ENCODE measurements at regions not wholly inside any gene's neighbourhood (a gene's known extent, or its start where the extent isn't known, plus 50 kb on each side); places are given as distances from the start of the nearest gene placed in this dataset.
"Not testable (repeated sequence)": the region's sequence is repeated elsewhere in the genome, so short reads cannot be mapped to it uniquely, and the experiment has no call there.

DNA sequence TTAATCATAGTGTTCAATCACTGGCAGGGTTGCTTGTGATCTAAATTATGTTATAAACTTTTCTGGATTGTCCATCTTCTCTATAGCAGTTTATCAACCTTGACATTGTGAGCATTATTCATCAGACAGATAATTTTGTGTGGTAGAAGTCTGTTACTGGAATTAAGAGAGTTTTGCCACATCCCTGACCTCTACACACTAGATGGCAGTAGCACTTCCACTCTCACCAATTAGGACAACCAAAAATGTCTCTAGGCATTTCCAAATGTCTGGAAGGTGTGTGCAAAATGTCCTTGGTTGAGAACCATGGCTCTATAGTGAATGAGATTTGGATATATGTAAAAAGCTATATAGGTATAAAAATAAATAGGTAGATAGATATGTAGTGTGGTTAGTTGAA lies 324.1 kb upstream of the FAM47C start:
- no peak for FAIRE-seq

DNA sequence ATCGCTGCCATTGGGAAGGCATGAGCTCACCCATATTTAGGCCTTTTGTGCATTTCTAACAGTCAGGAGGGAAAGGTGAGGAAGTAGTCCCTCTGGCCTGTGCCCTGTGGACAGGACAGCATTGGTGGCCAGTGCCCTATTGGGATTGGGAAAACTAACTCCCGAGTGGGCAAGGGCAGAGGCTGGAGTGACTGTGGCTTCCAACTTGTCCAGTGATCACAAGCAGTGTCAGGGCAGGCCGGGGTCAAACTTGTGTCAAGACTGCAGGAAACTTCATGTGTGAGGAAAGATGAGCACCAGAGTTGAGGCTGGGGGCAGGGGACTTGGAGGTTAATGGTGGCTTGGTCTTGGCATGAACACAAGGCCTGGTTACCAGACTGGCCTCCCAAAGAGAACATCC lies 286.2 kb upstream of the FAM47C start:
- FAIRE-seq: no peak

DNA sequence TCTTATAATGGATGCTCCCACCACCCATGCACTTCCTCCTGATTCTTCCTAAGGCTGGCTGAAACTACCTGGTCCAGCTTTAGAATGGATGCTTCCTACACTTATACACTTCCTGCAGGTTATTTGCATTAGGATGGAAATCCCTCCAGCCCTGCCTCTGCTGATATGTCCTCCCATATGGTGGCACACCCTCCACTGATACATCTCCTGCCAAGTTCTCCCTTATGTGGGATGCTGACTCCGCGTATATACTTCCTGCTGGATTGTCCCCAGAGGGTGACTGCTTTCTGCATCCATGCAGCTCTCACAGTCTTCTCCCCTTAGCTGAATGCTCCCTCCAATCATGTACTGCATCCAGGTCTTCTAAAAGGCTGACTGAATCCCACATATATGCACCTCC lies 254.6 kb upstream of the FAM47C start:
- FAIRE-seq: no peak

DNA sequence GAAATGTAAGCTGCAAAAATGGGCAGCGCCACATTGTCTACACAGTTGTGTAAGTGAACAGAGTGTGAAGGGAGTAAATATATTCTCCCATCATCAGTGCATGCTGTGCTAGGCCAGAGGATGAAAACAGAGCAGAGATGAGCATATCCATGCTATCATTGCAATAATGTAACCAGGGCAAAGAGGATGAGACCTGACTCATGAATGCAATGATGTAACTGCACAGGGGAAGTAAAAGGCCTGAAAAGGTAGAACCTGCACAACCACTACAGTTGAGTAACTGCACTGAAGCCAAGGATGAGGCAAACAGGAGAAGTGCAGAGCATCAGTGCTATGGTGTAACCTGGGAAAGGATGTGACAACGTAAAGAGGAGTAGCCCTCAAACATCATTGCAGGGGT lies 220.4 kb upstream of the FAM47C start:
- FAIRE-seq: no peak

DNA sequence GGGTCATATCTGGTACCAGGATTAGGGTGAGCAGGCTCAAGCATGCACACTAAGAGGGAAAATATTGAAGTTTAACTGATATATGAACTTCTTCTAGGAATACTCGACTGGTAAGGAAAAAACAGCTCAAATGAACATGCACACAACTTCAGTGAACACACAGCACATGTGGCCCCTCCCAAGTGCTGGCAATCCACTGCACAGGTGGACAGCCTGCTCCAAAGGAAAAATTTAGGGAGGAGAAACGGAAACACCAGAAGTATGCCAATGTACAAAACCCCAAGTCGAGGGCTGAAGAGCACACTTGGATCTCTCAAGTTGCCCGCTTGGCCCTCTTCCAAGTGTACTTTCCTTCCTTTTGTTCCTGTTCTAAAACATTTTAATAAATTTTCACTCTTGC lies 205.0 kb upstream of the FAM47C start:
- no peak for FAIRE-seq

DNA sequence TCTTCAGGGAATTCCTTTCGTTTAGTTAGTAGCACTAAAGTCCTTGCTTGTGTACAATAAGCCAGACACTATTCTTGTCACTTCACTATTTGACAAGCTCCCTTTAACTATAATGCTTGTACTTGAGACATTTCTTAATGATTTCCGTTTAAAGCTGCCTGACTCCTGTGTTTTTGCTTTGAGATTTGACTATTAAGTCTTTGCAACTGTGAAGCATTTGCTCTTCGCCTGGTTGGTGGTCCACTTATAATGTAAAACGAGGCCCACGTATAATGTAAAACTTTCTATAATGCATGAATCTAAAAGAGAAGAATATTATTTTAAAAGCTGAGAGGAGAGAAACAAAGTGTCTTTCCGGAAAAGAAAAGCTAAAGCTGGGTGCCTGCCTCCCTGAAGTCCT lies 204.1 kb upstream of the FAM47C start:
- no peak for FAIRE-seq

DNA sequence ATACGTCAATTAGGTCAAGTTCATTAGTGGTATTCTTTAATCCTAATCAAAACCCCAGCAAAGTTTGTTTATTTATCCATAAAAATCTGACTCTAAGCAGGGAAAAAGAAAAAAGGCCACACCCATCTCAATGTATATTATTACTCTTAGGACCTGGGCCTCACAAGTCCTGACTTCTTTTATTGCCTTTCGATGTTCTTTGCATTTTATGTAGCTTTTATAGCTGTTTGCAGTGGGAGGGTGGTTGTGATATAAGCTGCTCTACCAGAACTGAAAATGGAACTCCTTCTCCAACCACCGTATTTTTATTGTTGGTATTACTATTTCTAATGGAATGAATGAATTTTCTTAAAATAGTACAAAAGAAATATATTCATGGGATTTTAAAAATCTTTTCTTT lies 163.3 kb upstream of the FAM47C start:
- no peak for FAIRE-seq

DNA sequence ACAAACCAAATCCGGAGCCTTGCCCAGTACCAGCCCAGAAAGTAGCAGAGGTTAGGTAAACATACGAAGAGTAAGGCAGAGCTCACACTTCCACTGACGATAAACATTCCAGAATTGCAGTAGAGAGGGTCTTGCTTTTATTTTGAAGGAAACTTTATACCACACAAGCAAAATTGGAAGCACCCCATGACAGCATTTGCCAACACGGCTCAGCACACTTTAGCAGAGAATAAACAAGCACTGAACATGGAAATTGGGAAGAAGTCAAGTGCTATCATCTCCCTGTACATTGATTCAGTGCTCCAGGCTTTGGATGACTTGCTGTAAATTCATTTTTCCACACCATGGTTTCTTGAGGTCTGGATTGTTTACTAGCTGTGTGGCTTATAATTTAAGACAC lies 160.7 kb upstream of the FAM47C start:
- no peak for FAIRE-seq

DNA sequence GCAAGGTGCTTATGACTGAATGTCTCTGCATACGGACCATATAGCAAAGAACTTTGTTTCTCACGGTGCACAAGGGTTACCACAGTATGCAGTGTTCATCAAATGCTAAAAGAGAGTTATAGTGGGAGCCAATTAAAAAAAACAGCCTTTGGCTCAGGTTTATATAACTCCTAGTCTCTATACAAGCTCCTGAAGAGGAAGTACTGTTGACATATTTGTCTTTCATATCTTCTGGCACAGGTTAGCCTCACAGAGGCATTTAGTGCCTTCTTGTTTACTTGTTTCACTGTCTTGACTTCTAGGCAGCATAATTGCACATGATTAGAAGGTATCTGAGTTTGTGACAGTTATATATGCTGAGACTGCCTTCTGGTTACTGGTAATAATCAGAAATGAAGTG lies 158.8 kb upstream of the FAM47C start:
- FAIRE-seq: no peak

DNA sequence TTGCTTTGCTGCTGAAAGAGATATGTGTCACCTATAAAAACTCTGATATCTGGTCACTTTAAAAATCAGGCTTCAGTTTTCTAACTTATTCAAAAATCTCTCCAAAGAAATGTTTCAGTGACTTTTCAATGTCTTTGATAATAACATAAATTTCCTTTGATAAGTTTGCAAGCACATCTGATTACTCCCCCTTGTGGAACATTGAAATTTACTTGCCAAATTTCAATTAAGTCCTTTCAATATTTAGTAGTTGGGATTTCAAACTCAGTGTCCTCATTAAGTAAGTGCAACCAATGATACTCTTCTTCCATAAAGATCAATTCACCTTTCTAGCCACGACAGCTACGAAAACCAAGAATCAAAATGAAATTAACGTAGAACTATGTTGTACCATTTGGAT lies 151.3 kb upstream of the FAM47C start:
- no peak for FAIRE-seq

DNA sequence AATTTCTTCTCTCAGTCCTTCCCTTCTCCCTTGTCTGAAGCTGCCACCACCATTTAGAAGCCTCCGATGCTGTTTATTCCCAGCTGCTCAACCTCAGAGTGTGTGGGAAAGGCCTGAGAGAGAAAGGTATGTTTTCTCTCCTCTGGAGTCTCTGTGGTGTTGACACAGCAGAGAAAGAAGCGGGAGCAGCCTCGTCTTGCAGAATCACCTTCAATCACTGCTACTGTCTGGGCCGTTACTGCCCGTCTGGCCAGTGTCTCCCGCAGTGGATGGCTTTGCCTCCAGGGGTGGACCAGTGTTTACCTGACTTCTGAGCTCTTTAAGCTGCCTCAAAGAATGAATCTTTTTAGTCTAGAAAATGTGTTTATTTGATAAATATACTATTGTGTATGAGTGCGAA lies 148.9 kb upstream of the FAM47C start:
- no peak for FAIRE-seq

DNA sequence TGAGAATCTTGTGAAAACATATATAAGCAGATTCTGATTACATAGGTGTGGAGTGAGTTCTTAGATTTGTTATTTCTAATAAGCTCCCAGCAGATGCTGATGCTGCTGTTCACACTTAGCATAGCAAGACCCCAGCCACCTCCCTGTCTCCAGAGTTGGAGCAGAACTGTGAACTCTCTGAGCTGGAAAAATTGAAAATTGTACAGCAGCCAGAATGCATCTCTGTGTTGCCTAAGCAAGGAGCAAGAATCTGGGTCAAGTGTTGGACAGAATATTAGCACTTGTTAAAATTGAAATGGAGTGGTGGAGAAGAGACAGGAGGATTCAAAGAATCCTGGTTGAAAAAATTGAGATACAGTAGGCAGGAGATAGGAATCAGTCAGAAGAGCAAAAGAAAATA lies 146.6 kb upstream of the FAM47C start:
- FAIRE-seq: no peak

DNA sequence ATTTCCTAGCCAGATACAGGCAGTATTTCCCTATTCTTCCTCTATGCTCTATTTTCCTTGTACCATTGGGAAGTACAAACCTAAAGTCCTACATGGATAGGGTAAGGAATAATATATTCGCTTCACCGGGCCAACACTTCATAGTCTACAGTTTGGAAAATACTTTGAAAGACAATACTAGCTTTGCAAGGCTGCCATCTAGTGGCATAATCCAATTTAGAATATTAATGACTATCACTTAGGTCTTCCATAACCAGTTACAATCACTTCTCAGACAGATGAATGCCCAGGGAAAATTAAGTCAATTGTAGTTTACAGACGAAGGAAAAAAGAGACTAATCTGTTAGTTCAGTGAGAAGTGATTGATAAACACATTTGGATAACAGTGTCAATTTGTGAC lies 141.0 kb upstream of the FAM47C start:
- no peak for FAIRE-seq

DNA sequence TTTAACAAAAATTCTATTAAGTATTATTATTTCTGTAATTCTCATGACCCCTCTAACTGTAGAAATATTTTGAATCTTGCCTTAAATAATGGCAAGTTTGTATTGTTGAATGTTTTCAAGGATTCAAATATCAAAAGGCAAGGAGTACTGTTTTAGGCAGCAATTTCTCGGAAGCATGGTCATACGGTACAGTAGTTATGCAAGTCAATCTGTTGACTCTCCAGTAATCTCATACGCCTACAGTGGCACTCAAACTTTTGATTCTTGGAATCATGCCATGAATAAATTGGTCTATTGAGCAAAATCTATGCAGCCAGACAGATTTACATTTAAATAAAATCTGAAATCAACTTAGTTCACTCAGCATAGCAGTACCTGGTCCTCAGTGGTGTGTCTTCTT lies 139.6 kb upstream of the FAM47C start:
- FAIRE-seq: no peak

DNA sequence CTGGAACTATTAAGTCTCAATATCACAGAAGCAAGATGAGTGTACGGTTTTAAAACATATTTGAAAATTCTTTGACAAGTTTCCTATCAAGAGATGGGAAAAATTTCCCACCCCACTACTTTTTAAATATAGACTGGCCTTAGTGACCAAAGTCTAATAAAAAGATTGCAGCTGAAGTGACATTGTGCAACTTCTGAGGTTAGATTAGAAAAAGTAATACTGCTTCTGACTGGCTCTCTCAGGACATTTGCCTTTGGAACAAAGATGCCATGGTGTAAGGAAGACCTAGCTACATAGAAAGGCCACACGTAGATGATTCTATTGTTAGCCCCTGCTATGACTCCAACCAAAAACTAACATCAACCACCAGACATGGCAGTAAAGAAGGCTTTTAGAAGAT lies 138.7 kb upstream of the FAM47C start:
- no peak for FAIRE-seq

DNA sequence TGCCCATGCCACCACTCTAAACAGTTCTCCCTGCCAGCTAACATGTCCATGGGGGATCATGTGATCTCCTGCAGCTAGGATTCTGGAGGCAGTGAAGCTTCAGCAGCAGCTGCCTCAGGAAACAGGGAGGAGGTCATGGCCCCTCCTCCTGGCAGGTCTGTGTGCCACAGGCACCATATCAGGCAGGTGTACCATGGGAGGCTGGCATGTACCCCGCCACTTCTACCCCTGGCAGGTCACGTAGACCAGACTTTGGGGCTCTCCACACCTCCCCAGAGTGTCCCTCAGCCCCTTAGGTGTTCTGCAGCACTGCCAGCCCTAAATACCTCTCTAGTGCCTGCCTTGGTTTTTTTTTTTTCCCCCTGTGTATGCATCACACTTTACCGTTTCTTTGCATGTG lies 110.5 kb upstream of the FAM47C start:
- FAIRE-seq: no peak

DNA sequence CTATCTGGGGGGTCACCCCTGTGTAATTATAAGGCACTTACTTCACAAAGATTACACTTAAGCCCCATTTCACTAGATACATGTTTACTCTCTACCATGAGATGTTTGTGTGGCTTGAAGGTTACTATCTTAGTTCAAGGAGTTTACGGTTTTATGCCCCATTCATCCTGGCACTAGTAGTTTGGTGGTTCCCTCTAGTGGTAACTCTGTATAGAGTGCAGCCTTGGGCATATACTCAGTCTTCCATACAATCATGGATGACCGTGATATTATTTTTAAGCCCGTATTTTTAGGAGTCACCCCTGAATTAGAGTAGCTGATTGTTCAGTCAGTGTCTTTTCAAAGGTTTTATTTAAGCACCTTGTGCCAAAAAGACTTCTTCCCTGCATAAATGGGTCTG lies 109.9 kb upstream of the FAM47C start:
- FAIRE-seq: no peak

DNA sequence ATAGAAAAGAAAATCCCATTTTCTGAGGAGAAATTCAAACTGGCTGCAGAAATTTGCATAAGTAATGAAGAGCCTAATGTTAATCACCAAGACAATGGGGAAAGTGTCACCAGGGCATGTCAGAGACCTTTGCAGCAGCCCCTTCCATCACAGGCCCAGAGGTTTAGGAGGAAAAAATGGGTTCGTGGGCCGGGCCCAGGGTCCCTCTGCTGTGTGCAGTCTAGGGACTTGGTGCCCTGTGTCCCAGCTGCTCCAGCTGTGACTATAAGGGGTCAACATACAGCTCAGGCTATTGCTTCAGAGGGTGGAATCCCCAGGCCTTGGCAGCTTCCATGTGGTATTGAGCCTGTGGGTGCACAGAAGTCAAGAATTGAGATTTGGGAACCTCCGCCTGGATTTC lies 103.6 kb upstream of the FAM47C start:
- FAIRE-seq: not testable (repeated sequence)

DNA sequence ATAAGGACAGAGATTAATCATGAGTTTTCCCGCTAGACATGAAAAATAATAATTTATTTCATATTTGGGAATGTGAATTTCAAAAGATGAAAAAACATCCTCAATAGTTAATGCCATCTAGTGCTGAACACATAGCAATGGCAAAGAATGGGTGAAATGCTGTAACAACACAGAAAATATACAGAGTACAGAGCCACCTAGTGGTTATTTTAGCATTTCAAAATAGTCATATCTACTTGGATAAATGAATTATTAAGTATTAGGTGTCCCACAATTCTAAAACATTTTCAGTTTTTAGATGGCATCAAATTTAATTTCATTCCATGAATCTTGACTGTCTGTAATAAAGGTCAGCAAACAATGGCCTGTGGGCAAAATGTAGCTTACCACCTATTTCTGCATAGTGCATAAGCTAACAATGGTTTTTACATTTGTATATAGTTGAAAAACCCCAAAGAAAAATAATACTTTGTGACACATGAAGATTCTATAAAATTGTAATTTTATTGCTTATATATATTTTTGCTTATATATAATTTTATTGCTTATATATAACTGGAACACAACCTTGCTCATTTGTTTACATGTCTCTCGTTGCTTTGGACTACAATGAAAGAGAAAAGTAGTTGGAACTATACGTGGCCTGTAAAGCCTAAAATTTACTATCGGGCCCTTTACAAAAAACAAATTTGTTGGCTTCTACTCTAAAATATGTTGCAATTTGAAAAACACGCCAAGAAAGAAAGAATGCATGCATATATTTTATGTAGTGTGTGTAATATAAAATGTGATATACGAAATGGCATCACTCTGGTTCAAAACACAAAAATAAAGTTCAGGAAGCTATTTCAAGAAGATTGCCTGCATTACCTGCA lies 99.1 kb upstream of the FAM47C start:
- FAIRE-seq: peak; percentile 39

DNA sequence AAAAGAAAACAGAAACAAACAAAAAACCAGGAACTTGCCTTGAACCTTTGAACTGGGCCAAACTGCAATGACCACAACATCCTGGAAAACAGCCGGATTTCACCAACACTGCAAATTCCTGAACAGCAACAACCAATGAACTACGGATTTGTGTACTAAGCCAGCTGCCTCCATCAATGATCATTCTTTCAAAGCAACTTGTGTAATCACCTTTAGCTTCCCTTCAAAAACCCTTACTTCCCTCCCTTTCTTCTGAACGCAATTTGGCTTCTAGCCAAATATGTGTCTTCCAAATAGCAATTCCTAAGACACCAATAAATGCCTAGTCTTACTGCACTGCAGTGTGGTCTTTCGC lies 98.5 kb upstream of the FAM47C start:
- no peak for FAIRE-seq

DNA sequence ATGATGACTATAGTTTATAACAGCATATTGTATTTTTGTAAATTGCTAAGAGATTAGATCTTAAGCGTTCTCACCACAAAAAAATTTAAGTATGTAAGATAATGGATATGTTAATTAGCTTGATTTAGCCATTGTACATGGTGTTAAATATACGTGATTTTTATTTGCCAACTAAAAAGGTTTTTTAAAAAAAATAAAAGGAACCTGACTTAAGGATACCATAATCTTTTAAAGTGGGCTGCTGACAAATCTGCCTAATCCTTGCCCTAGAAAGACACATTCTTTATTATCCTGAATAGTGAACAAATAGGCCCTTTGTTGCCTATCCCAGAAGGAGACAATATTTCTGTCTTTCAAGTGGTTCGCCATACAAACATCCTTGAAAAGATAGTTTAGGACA lies 94.6 kb upstream of the FAM47C start:
- FAIRE-seq: no peak

DNA sequence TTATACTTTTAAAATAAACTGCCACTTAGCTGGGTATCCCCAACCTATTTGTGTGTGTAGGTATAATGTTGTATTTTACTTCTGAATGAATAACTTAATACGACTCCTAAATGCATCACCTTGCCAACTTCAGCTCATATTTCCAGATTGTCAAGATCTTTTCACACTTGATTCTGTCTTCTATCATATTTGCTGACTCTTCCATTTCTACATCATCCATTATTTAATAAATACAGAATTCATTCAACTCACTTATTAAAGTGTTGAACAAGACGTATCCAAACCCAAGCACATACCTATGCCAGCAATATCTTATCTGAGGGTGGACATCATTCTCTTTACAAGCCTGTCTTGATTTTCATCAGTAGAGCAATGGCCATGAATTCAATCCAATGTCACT lies 91.2 kb upstream of the FAM47C start:
- FAIRE-seq: no peak

DNA sequence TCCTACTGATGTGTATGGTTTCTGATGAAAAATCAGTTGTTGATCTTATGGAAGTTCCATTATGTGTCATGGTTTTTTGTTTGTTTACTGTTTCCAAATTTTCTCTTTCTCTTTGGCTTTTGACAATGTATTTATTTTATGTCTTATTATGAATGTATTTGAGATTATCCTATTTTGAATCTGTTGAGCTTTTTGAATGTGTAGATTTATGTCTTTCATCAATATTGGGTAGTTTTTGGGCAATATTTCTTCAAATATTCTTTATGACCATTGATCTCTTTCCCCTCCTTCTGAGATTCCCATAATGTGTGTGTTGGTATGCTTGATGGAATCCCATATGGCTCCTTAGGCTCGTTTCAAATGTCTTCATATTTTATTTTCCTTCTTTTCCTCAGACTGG lies 80.5 kb upstream of the FAM47C start:
- no peak for FAIRE-seq

DNA sequence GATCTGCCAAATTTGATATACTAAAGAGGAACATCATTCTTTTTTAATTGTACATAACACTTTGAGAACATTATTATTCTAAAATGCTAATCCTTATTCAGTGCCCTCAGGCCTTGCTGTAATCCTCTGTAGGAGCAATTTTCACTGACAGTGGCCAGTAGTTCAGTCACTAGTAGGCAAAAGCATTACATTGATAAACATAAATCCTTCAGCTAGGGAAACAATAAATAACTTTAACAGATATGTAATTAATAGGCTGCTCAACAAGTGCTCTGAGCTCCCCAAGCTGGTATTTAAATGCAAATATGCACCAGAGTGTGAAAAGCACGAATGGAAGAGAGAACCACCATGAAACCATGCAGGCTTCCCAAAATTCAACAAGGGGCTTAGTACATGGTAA lies 77.7 kb upstream of the FAM47C start:
- no peak for FAIRE-seq

DNA sequence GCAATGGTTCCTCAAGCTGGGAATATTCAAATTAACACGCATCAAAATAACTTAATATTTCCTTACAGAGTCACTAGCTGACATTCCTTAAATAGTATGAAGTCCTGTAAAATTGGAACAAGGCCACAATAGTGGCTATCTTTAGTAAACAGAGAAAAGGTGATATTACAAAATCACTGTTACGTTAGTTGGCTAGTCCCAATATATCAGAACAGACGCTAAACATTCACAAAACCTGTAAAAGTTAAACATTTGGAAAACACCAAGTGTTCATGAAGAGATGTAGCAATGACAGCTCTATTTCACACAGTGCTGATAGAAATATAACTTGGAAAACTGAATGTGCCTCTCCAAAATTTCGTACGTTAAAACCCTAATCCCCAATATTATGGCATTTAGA lies 61.0 kb upstream of the FAM47C start:
- FAIRE-seq: no peak

Measured in G401.6 (cell line).